ENCODE measurements at regions not wholly inside any gene's neighbourhood (a gene's known extent, or its start where the extent isn't known, plus 50 kb on each side); places are given as distances from the start of the nearest gene placed in this dataset.

GRCh38 chr18:29540548-29540947 lies 1363.6 kb upstream of the CDH2 start:
- TF ChIP-seq PPARA (CRISPR knock-in tag; IDR thresholded peaks at IDR 0.05; ENCODE audit: borderline replicate concordance), result no peak
- no peak for TF ChIP-seq ARNTL (CRISPR knock-in tag; IDR thresholded peaks at IDR 0.05; ENCODE audit: borderline replicate concordance, low read depth)
- TF ChIP-seq ISL1 (CRISPR knock-in tag; IDR thresholded peaks at IDR 0.05), result no peak
- TF ChIP-seq ESRRG (CRISPR knock-in tag; IDR thresholded peaks at IDR 0.05), result no peak
- no peak for TF ChIP-seq POU6F1 (CRISPR knock-in tag; IDR thresholded peaks at IDR 0.05; ENCODE audit: borderline replicate concordance, low read depth)
- TF ChIP-seq GLIS3 (CRISPR knock-in tag; IDR thresholded peaks at IDR 0.05), result no peak
- no peak for TF ChIP-seq SNAI2 (CRISPR knock-in tag; IDR thresholded peaks at IDR 0.05)
- ATAC-seq, result no peak

- no peak for ATAC-seq
- TF ChIP-seq TCF4 (CRISPR knock-in tag; IDR thresholded peaks at IDR 0.05; ENCODE audit: borderline replicate concordance) (no peak), ZC3H10 (CRISPR knock-in tag; IDR thresholded peaks at IDR 0.05) (no peak), CSRNP3 (CRISPR knock-in tag; IDR thresholded peaks at IDR 0.05) (no peak)
These were observed 1354.8 kb upstream of the CDH2 start for GRCh38 chr18:29531746-29532145.

GRCh38 chr18:29523371-29523770 lies 1346.4 kb upstream of the CDH2 start:
- no peak for ATAC-seq
- no peak for TF ChIP-seq POU6F1 (CRISPR knock-in tag; IDR thresholded peaks at IDR 0.05; ENCODE audit: borderline replicate concordance, low read depth)
- TF ChIP-seq ISL1 (CRISPR knock-in tag; IDR thresholded peaks at IDR 0.05), result no peak
- TF ChIP-seq ZNF565 (CRISPR knock-in tag; conservative IDR thresholded peaks at IDR 0.05; ENCODE audit: low read depth), result no peak
- no peak for TF ChIP-seq TCF4 (CRISPR knock-in tag; IDR thresholded peaks at IDR 0.05; ENCODE audit: borderline replicate concordance)
- TF ChIP-seq ZC3H10 (CRISPR knock-in tag; IDR thresholded peaks at IDR 0.05), result no peak
- TF ChIP-seq ZFP3 (CRISPR knock-in tag; IDR thresholded peaks at IDR 0.05), result no peak
- TF ChIP-seq SNAI2 (CRISPR knock-in tag; IDR thresholded peaks at IDR 0.05), result no peak
- TF ChIP-seq RARB (CRISPR knock-in tag; IDR thresholded peaks at IDR 0.05), result no peak
- no peak for TF ChIP-seq CSRNP3 (CRISPR knock-in tag; IDR thresholded peaks at IDR 0.05)
- no peak for TF ChIP-seq CREB5 (CRISPR knock-in tag; IDR thresholded peaks at IDR 0.05; ENCODE audit: low read depth)
- TF ChIP-seq ZNF8 (CRISPR knock-in tag; IDR thresholded peaks at IDR 0.05), result no peak
- no peak for TF ChIP-seq ESRRG (CRISPR knock-in tag; IDR thresholded peaks at IDR 0.05)
- no peak for TF ChIP-seq OSR1 (CRISPR knock-in tag; IDR thresholded peaks at IDR 0.05)
- TF ChIP-seq TSHZ2 (CRISPR knock-in tag; IDR thresholded peaks at IDR 0.05), result no peak
- no peak for TF ChIP-seq ARNTL (CRISPR knock-in tag; IDR thresholded peaks at IDR 0.05; ENCODE audit: borderline replicate concordance, low read depth)

GRCh38 chr18:29512761-29513160 lies 1335.8 kb upstream of the CDH2 start:
- no peak for ATAC-seq
- TF ChIP-seq TOX (CRISPR knock-in tag; IDR thresholded peaks at IDR 0.05; ENCODE audit: borderline replicate concordance), result no peak
- no peak for TF ChIP-seq BACH2 (CRISPR knock-in tag; IDR thresholded peaks at IDR 0.05; ENCODE audit: borderline replicate concordance)
- no peak for TF ChIP-seq TSHZ2 (CRISPR knock-in tag; IDR thresholded peaks at IDR 0.05)
- TF ChIP-seq TCF4 (CRISPR knock-in tag; IDR thresholded peaks at IDR 0.05; ENCODE audit: borderline replicate concordance), result no peak
- no peak for TF ChIP-seq OSR1 (CRISPR knock-in tag; IDR thresholded peaks at IDR 0.05)
- TF ChIP-seq ZNF565 (CRISPR knock-in tag; conservative IDR thresholded peaks at IDR 0.05; ENCODE audit: low read depth), result no peak
- TF ChIP-seq CREB5 (CRISPR knock-in tag; IDR thresholded peaks at IDR 0.05; ENCODE audit: low read depth), result no peak
- TF ChIP-seq ZNF70 (CRISPR knock-in tag; IDR thresholded peaks at IDR 0.05), result no peak

Measured in SK-N-SH treated with all-trans-retinoic acid at 6 μM for 48 hours (cell line).